ENCODE measurements at regions not wholly inside any gene's neighbourhood (a gene's known extent, or its start where the extent isn't known, plus 50 kb on each side); places are given as distances from the start of the nearest gene placed in this dataset.

GRCh38 chr12:104896146-104896545, 61.9 kb downstream of the SLC41A2 start:
- intact Hi-C loops (cut with DNase I) = no loop called here
- Histone ChIP-seq H3K36me3 (no peaks in the 10 kb centered on the region), H3K27me3 (no peaks in the 10 kb centered on the region), H3K9me3 (peaks cover 0 to 15% (median 6%) of the 10 kb centered on the region in 11 donors), H3K27ac (no peak overlapping the region), H3K4me3 (no peak overlapping the region), H3K4me1 (no peaks in the 10 kb centered on the region)
- TF ChIP-seq CTCF (IDR thresholded peaks at IDR 0.05) = no peak
- no peak for ATAC-seq
- no peak for DNase-seq

- DNase-seq (no peak), ATAC-seq (no peak)
- Histone ChIP-seq H3K27me3 (no peaks in the 10 kb centered on the region), H3K4me1 (peaks cover 0 to 3% (median 0%) of the 10 kb centered on the region in 9 donors), H3K36me3 (no peaks in the 10 kb centered on the region), H3K4me3 (no peak overlapping the region), H3K9me3 (peaks cover 0 to 15% (median 6%) of the 10 kb centered on the region in 11 donors), H3K27ac (no peak overlapping the region)
- intact Hi-C loops (cut with DNase I) = no loop called here
- WGBS, 2 donors = 78 to 81% methylated on average over 2 of the region's 2 CpGs
- no peak for TF ChIP-seq CTCF (IDR thresholded peaks at IDR 0.05)
These were observed 62.7 kb downstream of the SLC41A2 start for GRCh38 chr12:104895415-104895814.

- no peaks in the 10 kb centered on the region for H3K9me3 ChIP-seq
- no peaks in the 10 kb centered on the region for H3K36me3 ChIP-seq
- TF ChIP-seq CTCF (IDR thresholded peaks at IDR 0.05) = no peak
- WGBS, 2 donors = 76 to 86% methylated on average over 5 of the region's 5 CpGs
- ATAC-seq (no peak), DNase-seq (no peak)
- no peak overlapping the region for H3K4me3 ChIP-seq
- intact Hi-C loops (cut with DNase I) = no loop called here
- H3K4me1 ChIP-seq = peaks cover 0 to 4% (median 0%) of the 10 kb centered on the region in 9 donors
- H3K27ac ChIP-seq = no peak overlapping the region
- no peaks in the 10 kb centered on the region for H3K27me3 ChIP-seq
These were observed 67.5 kb downstream of the SLC41A2 start for GRCh38 chr12:104890476-104891096.

- Histone ChIP-seq H3K4me3 (no peak overlapping the region), H3K27me3 (no peaks in the 10 kb centered on the region), H3K9me3 (no peaks in the 10 kb centered on the region), H3K27ac (no peak overlapping the region), H3K36me3 (no peaks in the 10 kb centered on the region), H3K4me1 (peaks cover 0 to 4% (median 0%) of the 10 kb centered on the region in 9 donors)
- 97 to 100% methylated on average over 1 of the region's 1 CpG for WGBS, 2 donors
- TF ChIP-seq CTCF (IDR thresholded peaks at IDR 0.05) = no peak
- intact Hi-C loops (cut with DNase I) = no loop called here
- no peak for ATAC-seq
- no peak for DNase-seq
These were observed 68.4 kb downstream of the SLC41A2 start for GRCh38 chr12:104889735-104890134.
